HepG2 (cell line): ENCODE measurements at regions not wholly inside any gene's neighbourhood (a gene's known extent, or its start where the extent isn't known, plus 50 kb on each side); places are given as distances from the start of the nearest gene placed in this dataset.

ENCODE experiments used
- ATAC-seq: fragments of 200-7000 bp; cut with Tn5 transposase; 3 replicates; pipeline ENCODE4 v1.9.1; 2020; ENCODE audit warnings: mild to moderate bottlenecking, moderate library complexity
- BruUV-seq: library from RNA; stranded (reverse); fragments of 400-500 nt; replicated peaks from 2 replicates; lab custom pipeline; 2021; lab: Mats Ljungman, UMichigan
- CTCF ChIA-PET: fragments of 300-600 bp; formaldehyde crosslinking; extraction: SDS; loops from one replicate; lab custom pipeline; 2021; ENCODE audit warnings: low total read pairs, inconsistent platforms, low intra/inter-chr PET ratio; lab: Yijun Ruan, JAX
- POLR2A ChIA-PET: fragments of 350-600 bp; sonication (Branson Sonifier 250); formaldehyde crosslinking; loops from one replicate; lab custom pipeline; 2020; ENCODE audit warnings: antibody characterized with exemption, inconsistent platforms; lab: Yijun Ruan, JAX
- DNase-seq: peaks from one replicate; pipeline ENCODE4 v3.0.0-alpha.2; 2015; ENCODE audit warnings: low spot score
- FAIRE-seq: peaks from 3 replicates; lab custom pipeline; 2011; peaks lifted over from hg19 to GRCh38; lab: Jason Lieb, UNC
- H2AFZ ChIP-seq: one replicate; pipeline ENCODE4 v1.6.1; 2011; ENCODE audit warnings: low read length, inconsistent platforms
- H3K27ac ChIP-seq: fragments of 300-600 bp; 3 replicates; pipeline ENCODE4 v1.8.0; 2011; ENCODE audit warnings: mixed run types, mild to moderate bottlenecking, mixed read lengths, low read length, inconsistent platforms; ENCODE audit not compliant: insufficient read depth; ENCODE audit errors: extremely low read length
- H3K27me3 ChIP-seq, 2 experiments: fragments of 200-600 bp in 1 of 2; 2 replicates in 1 of 2; 3 replicates in 1 of 2; pipeline versions ENCODE4 v1.6.0 to v1.8.0; 2011; ENCODE audit warnings: low read length in 2 of 2, mild to moderate bottlenecking in 2 of 2, moderate library complexity in 2 of 2, inconsistent platforms in 1 of 2; ENCODE audit not compliant: insufficient read depth in 2 of 2, control insufficient read depth in 1 of 2
- H3K36me3 ChIP-seq, 2 experiments: fragments of 200-600 bp in 1 of 2; replicated peaks in 1 of 2; 2 replicates in 1 of 2; 3 replicates in 1 of 2; pipeline versions ENCODE4 v1.5.1 to v1.8.0; 2011; ENCODE audit warnings: low read length in 2 of 2, inconsistent platforms in 1 of 2; ENCODE audit not compliant: insufficient read depth in 2 of 2, control insufficient read depth in 1 of 2
- H3K4me1 ChIP-seq: 2 replicates; pipeline ENCODE4 v1.5.1; 2012; ENCODE audit warnings: low read length, inconsistent platforms; ENCODE audit not compliant: insufficient read depth
- H3K4me2 ChIP-seq: 2 replicates; pipeline ENCODE4 v1.6.0; 2011; ENCODE audit warnings: low read depth, low read length, inconsistent platforms
- H3K4me3 ChIP-seq, 3 experiments: fragments of 200-600 bp in 1 of 3; sonication (generic), shearing (Covaris generic) in 1 of 3; replicated peaks in 1 of 3; 2 replicates each; pipeline ENCODE4 v1.5.1; 2011 to 2016; ENCODE audit warnings: low read length in 3 of 3, inconsistent platforms in 2 of 3, low read depth in 2 of 3, mild to moderate bottlenecking in 2 of 3, control low read depth in 1 of 3, mixed read lengths in 1 of 3; ENCODE audit not compliant: insufficient read depth in 1 of 3
- H3K79me2 ChIP-seq: one replicate; pipeline ENCODE4 v1.6.1; 2011; ENCODE audit warnings: low read length, inconsistent platforms; ENCODE audit not compliant: insufficient read depth
- H3K9ac ChIP-seq: 2 replicates; pipeline ENCODE4 v1.6.0; 2011; ENCODE audit warnings: mild to moderate bottlenecking, low read depth, low read length, inconsistent platforms; ENCODE audit not compliant: insufficient read depth
- H3K9me3 ChIP-seq: 2 replicates; pipeline ENCODE4 v1.5.1; 2012; ENCODE audit warnings: mild to moderate bottlenecking, low read length
- H4K20me1 ChIP-seq: 2 replicates; pipeline ENCODE4 v1.6.0; 2011; ENCODE audit warnings: inconsistent platforms, mild to moderate bottlenecking, low read length, moderate library complexity; ENCODE audit not compliant: insufficient read depth
- CHD4 ChIP-seq: fragments of 200-600 bp; sonication (generic); IDR thresholded peaks from 2 replicates; pipeline ENCODE4 v1.7.0; 2017; ENCODE audit warnings: mild to moderate bottlenecking, low read length, borderline replicate concordance
- HNRNPLL ChIP-seq: fragments of 200-400 bp; formaldehyde crosslinking; IDR thresholded peaks from 2 replicates; pipeline ENCODE4 v1.6.1; 2017; ENCODE audit warnings: mild to moderate bottlenecking, low read depth, low read length; ENCODE audit not compliant: poor library complexity, severe bottlenecking
- HOXD1 ChIP-seq: sonication (generic); formaldehyde crosslinking; IDR thresholded peaks from 2 replicates; pipeline ENCODE4 v1.5.0; 2020; ENCODE audit warnings: missing genetic modification reagents
- TEAD3 ChIP-seq: optimal IDR thresholded peaks from 2 replicates; pipeline ENCODE3; 2016; ENCODE audit warnings: borderline replicate concordance
- WGBS: methylation state at CpG from one replicate; pipeline ENCODE4 v1.1.6; 2017; ENCODE audit warnings: low lambda C conversion rate; 5-methylcytosine and 5-hydroxymethylcytosine counted together
- in situ Hi-C: cut with HindIII; loops from 2 replicates; pipeline ENCODE4 v1.10.0; 2017; ENCODE audit warnings: low pct_unique_long_range_greater_than_20kb; ENCODE audit not compliant: extremely low pct_ligation_motif_present
- intact Hi-C: fragments of 100-400 bp; cut with micrococcal nuclease; formaldehyde crosslinking; loops from one replicate; pipeline ENCODE4 v1.10.0; 2022; ENCODE audit not compliant: unreplicated experiment
- TF ChIP-seq, protein P1 (sequence below): IDR thresholded peaks from 2 replicates; pipeline ENCODE4 v1.6.1; 2018; ENCODE audit warnings: missing genetic modification reagents, mild to moderate bottlenecking, missing compliant biosample characterization
- TF ChIP-seq, protein P2 (sequence below): sonication (generic); formaldehyde crosslinking; IDR thresholded peaks from 2 replicates; pipeline ENCODE4 v1.4.0; 2020; ENCODE audit warnings: mild to moderate bottlenecking, missing genetic modification reagents
- TF ChIP-seq, protein P3 (sequence below): sonication (generic); formaldehyde crosslinking; IDR thresholded peaks from 2 replicates; pipeline ENCODE4 v1.5.1; 2020; ENCODE audit warnings: mild to moderate bottlenecking, missing genetic modification reagents, moderate library complexity
- TF ChIP-seq, protein P4 (sequence below): sonication (generic); formaldehyde crosslinking; IDR thresholded peaks from 2 replicates; pipeline ENCODE4 v1.4.0; 2020; ENCODE audit warnings: missing genetic modification reagents
- TF ChIP-seq, protein P5 (sequence below): sonication (generic); formaldehyde crosslinking; IDR thresholded peaks from 2 replicates; pipeline ENCODE4 v1.8.0; 2022; ENCODE audit warnings: low read depth, missing genetic modification reagents

DNA sequence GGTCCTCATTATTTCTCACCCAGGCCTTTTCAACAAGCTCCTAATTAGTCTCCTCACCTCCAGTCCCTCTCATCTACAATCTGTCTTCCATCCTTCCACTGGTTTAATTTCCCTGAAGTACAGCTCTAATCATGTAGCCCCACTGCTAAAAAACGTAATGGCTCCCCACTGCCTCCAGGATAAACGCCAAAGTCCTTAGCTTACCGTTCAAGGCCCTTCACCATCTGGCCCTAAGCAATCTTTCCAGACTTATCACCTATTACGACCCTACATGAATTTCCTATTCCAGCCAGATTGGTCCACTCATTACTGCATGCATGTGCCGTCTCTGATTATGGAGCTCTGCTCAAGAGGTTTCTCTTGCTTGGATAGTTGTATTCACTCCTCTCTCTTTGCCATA lies 83.1 kb upstream of the DAB1 start:
- Histone ChIP-seq H3K27ac (no peak overlapping the region), H3K4me3 (no peak overlapping the region), H3K4me1 (no peaks in the 10 kb centered on the region), H3K36me3 (no peaks in the 10 kb centered on the region), H3K79me2 (no peaks in the 10 kb centered on the region), H3K9ac (no peak overlapping the region), H4K20me1 (no peaks in the 10 kb centered on the region), H3K27me3 (peaks cover 0 to 2% of the 10 kb centered on the region in 2 experiments; a peak in 1 of 5 replicates), H3K4me2 (no peak overlapping the region), H2AFZ (no peak overlapping the region), H3K9me3 (no peaks in the 10 kb centered on the region)
- intact Hi-C loops (no loop called here), in situ Hi-C loops (no loop called here)
- DNase-seq (no peak), FAIRE-seq (no peak), ATAC-seq (no peak)
- 17% methylated on average over 5 of the region's 5 CpGs for WGBS
- ChIA-PET POLR2A (no interaction called here), CTCF (no interaction called here)
- TF ChIP-seq, protein P1, sequence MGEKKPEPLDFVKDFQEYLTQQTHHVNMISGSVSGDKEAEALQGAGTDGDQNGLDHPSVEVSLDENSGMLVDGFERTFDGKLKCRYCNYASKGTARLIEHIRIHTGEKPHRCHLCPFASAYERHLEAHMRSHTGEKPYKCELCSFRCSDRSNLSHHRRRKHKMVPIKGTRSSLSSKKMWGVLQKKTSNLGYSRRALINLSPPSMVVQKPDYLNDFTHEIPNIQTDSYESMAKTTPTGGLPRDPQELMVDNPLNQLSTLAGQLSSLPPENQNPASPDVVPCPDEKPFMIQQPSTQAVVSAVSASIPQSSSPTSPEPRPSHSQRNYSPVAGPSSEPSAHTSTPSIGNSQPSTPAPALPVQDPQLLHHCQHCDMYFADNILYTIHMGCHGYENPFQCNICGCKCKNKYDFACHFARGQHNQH (CRISPR knock-in tag) = no peak
- TF ChIP-seq CHD4 = no peak
- TF ChIP-seq HOXD1 (CRISPR knock-in tag) = no peak
- no peak for TF ChIP-seq HNRNPLL
- TF ChIP-seq, protein P2, sequence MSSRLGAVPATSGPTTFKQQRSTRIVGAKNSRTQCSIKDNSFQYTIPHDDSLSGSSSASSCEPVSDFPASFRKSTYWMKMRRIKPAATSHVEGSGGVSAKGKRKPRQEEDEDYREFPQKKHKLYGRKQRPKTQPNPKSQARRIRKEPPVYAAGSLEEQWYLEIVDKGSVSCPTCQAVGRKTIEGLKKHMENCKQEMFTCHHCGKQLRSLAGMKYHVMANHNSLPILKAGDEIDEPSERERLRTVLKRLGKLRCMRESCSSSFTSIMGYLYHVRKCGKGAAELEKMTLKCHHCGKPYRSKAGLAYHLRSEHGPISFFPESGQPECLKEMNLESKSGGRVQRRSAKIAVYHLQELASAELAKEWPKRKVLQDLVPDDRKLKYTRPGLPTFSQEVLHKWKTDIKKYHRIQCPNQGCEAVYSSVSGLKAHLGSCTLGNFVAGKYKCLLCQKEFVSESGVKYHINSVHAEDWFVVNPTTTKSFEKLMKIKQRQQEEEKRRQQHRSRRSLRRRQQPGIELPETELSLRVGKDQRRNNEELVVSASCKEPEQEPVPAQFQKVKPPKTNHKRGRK = no peak
- TF ChIP-seq, protein P3, sequence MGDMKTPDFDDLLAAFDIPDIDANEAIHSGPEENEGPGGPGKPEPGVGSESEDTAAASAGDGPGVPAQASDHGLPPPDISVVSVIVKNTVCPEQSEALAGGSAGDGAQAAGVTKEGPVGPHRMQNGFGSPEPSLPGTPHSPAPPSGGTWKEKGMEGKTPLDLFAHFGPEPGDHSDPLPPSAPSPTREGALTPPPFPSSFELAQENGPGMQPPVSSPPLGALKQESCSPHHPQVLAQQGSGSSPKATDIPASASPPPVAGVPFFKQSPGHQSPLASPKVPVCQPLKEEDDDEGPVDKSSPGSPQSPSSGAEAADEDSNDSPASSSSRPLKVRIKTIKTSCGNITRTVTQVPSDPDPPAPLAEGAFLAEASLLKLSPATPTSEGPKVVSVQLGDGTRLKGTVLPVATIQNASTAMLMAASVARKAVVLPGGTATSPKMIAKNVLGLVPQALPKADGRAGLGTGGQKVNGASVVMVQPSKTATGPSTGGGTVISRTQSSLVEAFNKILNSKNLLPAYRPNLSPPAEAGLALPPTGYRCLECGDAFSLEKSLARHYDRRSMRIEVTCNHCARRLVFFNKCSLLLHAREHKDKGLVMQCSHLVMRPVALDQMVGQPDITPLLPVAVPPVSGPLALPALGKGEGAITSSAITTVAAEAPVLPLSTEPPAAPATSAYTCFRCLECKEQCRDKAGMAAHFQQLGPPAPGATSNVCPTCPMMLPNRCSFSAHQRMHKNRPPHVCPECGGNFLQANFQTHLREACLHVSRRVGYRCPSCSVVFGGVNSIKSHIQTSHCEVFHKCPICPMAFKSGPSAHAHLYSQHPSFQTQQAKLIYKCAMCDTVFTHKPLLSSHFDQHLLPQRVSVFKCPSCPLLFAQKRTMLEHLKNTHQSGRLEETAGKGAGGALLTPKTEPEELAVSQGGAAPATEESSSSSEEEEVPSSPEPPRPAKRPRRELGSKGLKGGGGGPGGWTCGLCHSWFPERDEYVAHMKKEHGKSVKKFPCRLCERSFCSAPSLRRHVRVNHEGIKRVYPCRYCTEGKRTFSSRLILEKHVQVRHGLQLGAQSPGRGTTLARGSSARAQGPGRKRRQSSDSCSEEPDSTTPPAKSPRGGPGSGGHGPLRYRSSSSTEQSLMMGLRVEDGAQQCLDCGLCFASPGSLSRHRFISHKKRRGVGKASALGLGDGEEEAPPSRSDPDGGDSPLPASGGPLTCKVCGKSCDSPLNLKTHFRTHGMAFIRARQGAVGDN (CRISPR knock-in tag) = no peak
- TF ChIP-seq, protein P4, sequence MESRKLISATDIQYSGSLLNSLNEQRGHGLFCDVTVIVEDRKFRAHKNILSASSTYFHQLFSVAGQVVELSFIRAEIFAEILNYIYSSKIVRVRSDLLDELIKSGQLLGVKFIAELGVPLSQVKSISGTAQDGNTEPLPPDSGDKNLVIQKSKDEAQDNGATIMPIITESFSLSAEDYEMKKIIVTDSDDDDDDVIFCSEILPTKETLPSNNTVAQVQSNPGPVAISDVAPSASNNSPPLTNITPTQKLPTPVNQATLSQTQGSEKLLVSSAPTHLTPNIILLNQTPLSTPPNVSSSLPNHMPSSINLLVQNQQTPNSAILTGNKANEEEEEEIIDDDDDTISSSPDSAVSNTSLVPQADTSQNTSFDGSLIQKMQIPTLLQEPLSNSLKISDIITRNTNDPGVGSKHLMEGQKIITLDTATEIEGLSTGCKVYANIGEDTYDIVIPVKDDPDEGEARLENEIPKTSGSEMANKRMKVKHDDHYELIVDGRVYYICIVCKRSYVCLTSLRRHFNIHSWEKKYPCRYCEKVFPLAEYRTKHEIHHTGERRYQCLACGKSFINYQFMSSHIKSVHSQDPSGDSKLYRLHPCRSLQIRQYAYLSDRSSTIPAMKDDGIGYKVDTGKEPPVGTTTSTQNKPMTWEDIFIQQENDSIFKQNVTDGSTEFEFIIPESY (CRISPR knock-in tag) = no peak
- no peak for TF ChIP-seq TEAD3
- TF ChIP-seq, protein P5, sequence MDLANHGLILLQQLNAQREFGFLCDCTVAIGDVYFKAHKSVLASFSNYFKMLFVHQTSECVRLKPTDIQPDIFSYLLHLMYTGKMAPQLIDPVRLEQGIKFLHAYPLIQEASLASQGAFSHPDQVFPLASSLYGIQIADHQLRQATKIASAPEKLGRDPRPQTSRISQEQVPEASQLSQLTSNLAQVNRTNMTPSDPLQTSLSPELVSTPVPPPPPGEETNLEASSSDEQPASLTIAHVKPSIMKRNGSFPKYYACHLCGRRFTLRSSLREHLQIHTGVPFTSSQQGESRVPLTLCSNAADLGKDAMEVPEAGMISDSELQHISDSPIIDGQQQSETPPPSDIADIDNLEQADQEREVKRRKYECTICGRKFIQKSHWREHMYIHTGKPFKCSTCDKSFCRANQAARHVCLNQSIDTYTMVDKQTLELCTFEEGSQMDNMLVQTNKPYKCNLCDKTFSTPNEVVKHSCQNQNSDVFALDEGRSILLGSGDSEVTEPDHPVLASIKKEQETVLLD = no peak
- no TSS peak for BruUV-seq
